ENCODE measurements at regions not wholly inside any gene's neighbourhood (a gene's known extent, or its start where the extent isn't known, plus 50 kb on each side); places are given as distances from the start of the nearest gene placed in this dataset.
"Not testable (repeated sequence)": the region's sequence is repeated elsewhere in the genome, so short reads cannot be mapped to it uniquely, and the experiment has no call there.

GRCh38 chr7:127530148-127530547, 55.2 kb downstream of the GCC1 start:
- DNase-seq (ENCODE audit: low read depth in 1 of 2, low spot score in 1 of 2): no peak

GRCh38 chr7:127527561-127527960, 57.8 kb downstream of the GCC1 start:
- DNase-seq (ENCODE audit: low read depth in 1 of 2, low spot score in 1 of 2): no peak

DNA sequence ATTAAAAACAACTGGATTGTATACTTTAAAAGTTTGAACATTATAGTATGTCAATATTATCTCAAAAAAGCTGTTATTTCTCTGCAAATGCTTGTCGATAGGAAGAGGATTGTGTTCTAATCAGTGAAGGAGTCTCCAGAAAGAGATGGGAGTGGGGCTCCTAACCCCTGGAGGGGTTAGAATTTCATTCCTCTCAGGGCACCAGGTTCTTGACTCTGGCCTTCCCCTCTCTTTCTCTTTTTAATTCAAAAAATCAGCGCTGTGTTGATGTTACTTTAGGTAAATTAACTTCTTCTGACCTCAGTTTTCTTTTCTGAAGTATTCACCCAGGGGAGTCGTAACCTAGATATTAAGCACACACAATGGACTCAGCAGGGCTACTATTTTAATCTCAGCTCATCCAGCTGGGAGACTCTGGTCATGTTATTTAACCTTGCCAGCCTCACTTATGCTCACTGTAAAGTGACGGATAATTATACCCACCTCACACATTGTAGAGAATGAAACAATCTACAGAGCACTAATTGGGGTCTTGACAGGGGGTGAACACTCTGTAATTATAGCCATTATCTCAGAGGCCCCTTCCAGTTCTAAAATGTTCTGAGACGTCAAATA, 59.4 kb downstream of the GCC1 start:
- DNase-seq (ENCODE audit: low read depth in 1 of 2, low spot score in 1 of 2): no peak

DNA sequence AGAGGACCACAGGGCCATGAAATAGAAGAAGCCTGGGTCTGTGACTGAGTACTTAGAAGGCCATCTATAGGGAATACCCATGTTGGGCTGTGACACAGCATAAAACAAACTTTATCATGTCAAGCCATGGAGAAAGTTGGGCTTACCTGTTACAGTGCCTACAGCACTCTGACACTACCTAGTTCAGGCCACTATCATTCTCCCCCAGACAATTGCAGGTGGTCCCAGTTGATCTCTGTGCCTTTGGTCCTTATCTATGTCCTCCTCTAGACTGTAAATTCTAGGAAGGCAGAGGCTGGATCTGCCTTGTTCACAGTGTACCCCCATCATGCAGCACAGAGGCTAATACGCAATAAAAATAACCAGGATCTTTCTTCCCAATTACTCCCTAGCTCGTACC, 69.1 kb downstream of the GCC1 start:
- no peak for DNase-seq (ENCODE audit: low read depth in 1 of 2, low spot score in 1 of 2)

DNA sequence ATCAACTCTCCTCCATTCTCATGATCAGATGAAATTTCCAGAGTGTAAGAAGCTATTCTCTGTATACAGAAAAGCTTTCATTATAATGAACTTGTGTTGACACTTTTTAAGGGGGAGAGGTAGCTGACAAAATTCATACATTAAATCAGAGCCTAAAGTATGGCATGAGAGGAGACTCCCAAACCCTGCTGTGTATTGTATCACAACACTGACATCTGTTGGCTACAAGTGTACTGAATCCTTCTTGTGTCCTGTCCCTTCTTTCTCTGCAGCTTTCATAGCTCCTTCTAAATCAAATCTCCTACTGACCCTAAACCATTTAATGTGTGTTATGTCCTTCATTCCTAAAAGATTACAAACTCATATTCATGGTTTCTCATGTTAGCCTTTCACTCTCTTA, 70.9 kb downstream of the GCC1 start:
- DNase-seq (ENCODE audit: low read depth in 1 of 2, low spot score in 1 of 2): no peak

- no peak for DNase-seq (ENCODE audit: low read depth in 1 of 2, low spot score in 1 of 2)
These were observed 72.1 kb downstream of the GCC1 start for GRCh38 chr7:127513311-127513710.

- DNase-seq (ENCODE audit: low read depth in 1 of 2, low spot score in 1 of 2): no peak
These were observed 72.7 kb downstream of the GCC1 start for GRCh38 chr7:127512663-127513062.

- no peak for DNase-seq (ENCODE audit: low read depth in 1 of 2, low spot score in 1 of 2)
These were observed 80.7 kb downstream of the GCC1 start for GRCh38 chr7:127504715-127505114.

DNA sequence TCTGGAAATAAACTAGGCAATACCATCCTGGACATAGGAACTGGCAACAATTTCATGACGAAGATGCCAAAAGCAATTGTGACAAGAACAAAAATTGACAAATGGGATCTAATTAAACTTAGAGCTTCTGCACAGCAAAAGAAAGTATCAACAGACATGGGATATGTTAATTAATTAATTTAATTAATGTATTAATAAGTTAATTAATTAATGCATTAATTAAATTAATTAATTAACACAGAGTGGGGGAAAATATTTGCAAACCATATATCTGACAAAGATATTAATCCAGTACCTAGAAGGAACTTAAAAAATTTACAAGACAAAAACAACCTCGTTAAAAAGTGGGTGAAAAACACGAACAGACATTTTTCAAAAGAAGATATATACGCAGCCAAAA, 83.6 kb downstream of the GCC1 start:
- DNase-seq (ENCODE audit: low read depth in 1 of 2, low spot score in 1 of 2): no peak

DNA sequence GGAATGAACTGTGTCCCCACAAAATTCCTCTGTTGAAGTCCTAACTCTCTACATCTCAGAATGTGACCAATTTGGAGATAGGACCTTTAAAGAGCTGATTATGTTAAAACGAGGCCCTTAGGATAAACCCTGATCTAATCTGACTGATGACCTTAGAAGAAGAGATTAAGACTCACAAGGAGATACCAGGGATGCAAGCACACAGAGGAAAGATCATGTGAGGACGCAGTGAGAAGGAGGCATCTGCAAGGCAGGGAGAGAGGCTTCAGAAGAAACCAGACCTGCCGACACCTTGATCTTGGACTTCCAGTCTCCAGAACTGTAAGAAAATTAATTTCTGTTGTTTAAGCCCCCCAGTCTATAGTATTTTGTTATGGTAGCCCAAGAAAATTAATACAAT, 94.9 kb upstream of the ZNF800 start:
- no peak for DNase-seq (ENCODE audit: low read depth in 1 of 2, low spot score in 1 of 2)

- DNase-seq (ENCODE audit: low read depth in 1 of 2, low spot score in 1 of 2): no peak
These were observed 94.1 kb upstream of the ZNF800 start for GRCh38 chr7:127486654-127487053.

- no peak for DNase-seq (ENCODE audit: low read depth in 1 of 2, low spot score in 1 of 2)
These were observed 93.0 kb upstream of the ZNF800 start for GRCh38 chr7:127485482-127485881.

- DNase-seq (ENCODE audit: low read depth in 1 of 2, low spot score in 1 of 2): no peak
These were observed 92.4 kb upstream of the ZNF800 start for GRCh38 chr7:127484954-127485353.

- DNase-seq (ENCODE audit: low read depth in 1 of 2, low spot score in 1 of 2): no peak
These were observed 86.0 kb upstream of the ZNF800 start for GRCh38 chr7:127478461-127478860.

DNA sequence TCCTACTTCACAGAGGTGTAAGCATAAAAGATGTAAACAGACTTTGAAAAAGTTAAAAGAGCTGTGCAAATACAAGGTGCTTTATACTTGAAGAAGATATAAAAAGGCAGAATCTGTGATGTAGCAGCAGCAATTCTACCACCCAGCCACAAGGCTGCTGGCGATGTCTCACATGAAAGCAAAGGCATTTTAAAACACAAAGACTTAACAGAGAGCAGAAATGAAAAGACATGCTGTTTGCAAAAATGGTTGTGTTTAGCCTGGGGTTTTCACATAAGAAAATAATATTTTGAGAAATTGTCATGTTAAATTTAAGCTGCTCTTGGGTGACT, 85.5 kb upstream of the ZNF800 start:
- DNase-seq (ENCODE audit: low read depth in 1 of 2, low spot score in 1 of 2): no peak

- DNase-seq (ENCODE audit: low read depth in 1 of 2, low spot score in 1 of 2): no peak
These were observed 85.0 kb upstream of the ZNF800 start for GRCh38 chr7:127477295-127478023.

GRCh38 chr7:127476618-127477017, 84.1 kb upstream of the ZNF800 start:
- DNase-seq (ENCODE audit: low read depth in 1 of 2, low spot score in 1 of 2): no peak

GRCh38 chr7:127474457-127474856, 81.9 kb upstream of the ZNF800 start:
- no peak for DNase-seq (ENCODE audit: low read depth in 1 of 2, low spot score in 1 of 2)

DNA sequence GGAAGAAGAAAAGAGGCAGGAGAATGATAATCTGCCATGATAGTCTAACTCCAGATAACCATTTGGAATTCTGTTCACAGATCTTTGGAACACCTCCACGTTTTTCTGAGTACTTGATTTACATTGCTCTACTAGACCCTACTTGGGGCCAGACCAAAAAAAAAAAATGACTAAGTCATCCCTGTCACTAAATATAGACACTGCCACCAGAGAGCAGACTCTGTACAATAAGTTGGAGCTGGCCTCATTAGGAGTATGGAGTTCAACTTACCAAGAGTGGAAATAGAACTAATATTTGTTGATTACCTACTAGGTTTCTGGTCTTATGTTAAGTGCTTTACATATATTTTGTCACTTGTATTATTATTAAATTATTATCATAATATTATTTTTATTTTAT, 80.9 kb upstream of the ZNF800 start:
- DNase-seq (ENCODE audit: low read depth in 1 of 2, low spot score in 1 of 2): no peak

- DNase-seq (ENCODE audit: low read depth in 1 of 2, low spot score in 1 of 2): no peak
These were observed 67.6 kb upstream of the ZNF800 start for GRCh38 chr7:127460077-127460476.

DNA sequence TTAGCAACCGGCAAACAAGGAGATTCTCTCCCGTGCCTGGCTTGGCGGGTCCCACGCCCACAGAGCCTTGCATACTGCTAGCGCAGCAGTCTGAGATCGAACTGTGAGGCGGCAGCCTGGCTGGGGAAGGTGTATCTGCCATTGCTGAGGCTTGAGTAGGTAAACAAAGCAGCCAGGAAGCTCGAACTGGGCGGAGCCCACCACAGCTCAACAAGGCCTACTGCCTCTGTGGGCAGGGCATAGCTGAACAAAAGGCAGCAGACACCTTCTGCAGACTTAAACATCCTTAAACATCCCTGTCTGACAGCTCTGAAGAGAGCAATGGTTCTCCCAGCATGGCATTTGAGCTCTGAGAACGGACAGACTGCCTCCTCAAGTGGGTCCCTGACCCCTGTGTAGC, 58.8 kb upstream of the ZNF800 start:
- not testable (repeated sequence) for DNase-seq (ENCODE audit: low read depth in 1 of 2, low spot score in 1 of 2)

GRCh38 chr7:127448566-127448965, 56.1 kb upstream of the ZNF800 start:
- no peak for DNase-seq (ENCODE audit: low read depth in 1 of 2, low spot score in 1 of 2)

- peak in 1 of 2 donors; percentile 19 for DNase-seq (ENCODE audit: low read depth in 1 of 2, low spot score in 1 of 2)
These were observed 54.9 kb upstream of the ZNF800 start for GRCh38 chr7:127447326-127447945.
